Coronary artery (tissue), 2 donors: ENCODE measurements at regions not wholly inside any gene's neighbourhood (a gene's known extent, or its start where the extent isn't known, plus 50 kb on each side); places are given as distances from the start of the nearest gene placed in this dataset.

Experiments
- DNase-seq: peaks from one replicate; pipeline ENCODE4 v3.0.0-alpha.2; 2017; ENCODE audit warnings: low spot score
- H3K27ac ChIP-seq, 2 donors: fragments of 200-600 bp; sonication (generic); one replicate each; pipeline ENCODE4 v1.5.1; 2016 to 2019
- H3K4me3 ChIP-seq: fragments of 200-600 bp; sonication (generic); 2 replicates; pipeline ENCODE4 v1.5.1; 2016; ENCODE audit warnings: mild to moderate bottlenecking, moderate library complexity
- TF ChIP-seq, protein P1 (sequence below): fragments of 200-600 bp; sonication (generic); IDR thresholded peaks from one replicate; pipeline ENCODE4 v1.5.1; 2019; ENCODE audit warnings: antibody characterized with exemption

DNA sequence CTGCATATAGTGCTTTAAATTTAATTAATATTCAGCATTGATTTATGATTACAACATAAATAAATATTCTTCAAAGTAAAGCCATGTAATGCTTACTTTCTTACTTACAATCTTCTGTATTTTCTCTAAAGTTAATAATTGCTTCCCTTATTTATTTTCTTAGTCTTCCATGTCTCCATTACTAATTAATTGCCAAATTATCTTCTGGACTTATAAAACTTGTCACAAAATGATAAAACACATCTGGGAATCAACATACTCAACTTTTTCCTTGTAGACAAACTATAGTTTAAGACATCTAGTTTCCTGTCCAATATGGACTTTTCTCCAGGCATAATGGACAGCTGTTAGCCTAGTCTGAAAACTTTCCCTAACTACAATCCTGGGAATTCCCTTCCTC, 466.6 kb downstream of the FLRT2 start:
- TF ChIP-seq, protein P1, sequence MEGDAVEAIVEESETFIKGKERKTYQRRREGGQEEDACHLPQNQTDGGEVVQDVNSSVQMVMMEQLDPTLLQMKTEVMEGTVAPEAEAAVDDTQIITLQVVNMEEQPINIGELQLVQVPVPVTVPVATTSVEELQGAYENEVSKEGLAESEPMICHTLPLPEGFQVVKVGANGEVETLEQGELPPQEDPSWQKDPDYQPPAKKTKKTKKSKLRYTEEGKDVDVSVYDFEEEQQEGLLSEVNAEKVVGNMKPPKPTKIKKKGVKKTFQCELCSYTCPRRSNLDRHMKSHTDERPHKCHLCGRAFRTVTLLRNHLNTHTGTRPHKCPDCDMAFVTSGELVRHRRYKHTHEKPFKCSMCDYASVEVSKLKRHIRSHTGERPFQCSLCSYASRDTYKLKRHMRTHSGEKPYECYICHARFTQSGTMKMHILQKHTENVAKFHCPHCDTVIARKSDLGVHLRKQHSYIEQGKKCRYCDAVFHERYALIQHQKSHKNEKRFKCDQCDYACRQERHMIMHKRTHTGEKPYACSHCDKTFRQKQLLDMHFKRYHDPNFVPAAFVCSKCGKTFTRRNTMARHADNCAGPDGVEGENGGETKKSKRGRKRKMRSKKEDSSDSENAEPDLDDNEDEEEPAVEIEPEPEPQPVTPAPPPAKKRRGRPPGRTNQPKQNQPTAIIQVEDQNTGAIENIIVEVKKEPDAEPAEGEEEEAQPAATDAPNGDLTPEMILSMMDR, result no peak
- H3K27ac ChIP-seq, result no peak overlapping the region
- H3K4me3 ChIP-seq, result no peak overlapping the region
- no peak for DNase-seq

DNA sequence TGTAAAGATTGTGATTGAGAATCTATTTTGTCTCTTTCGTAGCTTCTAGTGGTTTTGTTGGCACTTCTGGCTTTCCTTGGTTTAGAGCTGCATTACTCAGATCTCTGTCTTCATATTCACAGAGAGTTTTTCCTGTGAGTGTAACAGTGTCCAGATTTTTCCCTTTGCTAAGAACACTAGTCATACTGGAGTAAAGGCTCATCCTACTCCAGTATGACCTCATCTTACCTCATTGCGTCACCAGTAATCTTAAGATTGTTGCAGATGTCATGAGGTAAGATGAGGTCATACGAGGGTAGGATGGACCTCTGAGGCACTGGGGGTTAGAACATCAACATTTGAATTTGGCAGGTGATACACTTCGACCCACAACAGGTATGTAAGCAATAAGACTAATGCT, 461.2 kb downstream of the FLRT2 start:
- no peak overlapping the region for H3K4me3 ChIP-seq
- TF ChIP-seq, protein P1, result no peak
- no peak overlapping the region for H3K27ac ChIP-seq
- no peak for DNase-seq

DNA sequence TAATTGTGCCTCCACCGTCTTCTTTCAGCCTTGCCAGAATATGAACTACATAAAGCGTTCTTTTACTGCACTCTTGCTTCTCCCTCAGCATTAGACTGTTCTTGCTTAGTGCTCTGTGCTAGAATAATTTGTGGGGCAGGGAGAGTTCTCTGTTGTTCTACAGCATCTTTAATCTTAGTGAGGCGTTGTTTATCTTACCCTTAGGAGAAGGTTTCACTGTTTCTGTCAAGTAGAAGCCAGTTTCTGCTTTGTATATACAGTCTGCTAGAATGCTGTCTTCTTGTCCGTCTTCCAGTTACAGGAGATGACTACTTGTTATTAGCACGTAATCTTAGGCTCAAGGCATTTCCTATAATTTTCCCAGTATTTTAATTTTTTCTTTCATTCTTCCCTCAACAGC, 458.0 kb downstream of the FLRT2 start:
- no peak overlapping the region for H3K4me3 ChIP-seq
- DNase-seq, result no peak
- no peak overlapping the region for H3K27ac ChIP-seq
- TF ChIP-seq, protein P1, result no peak

DNA sequence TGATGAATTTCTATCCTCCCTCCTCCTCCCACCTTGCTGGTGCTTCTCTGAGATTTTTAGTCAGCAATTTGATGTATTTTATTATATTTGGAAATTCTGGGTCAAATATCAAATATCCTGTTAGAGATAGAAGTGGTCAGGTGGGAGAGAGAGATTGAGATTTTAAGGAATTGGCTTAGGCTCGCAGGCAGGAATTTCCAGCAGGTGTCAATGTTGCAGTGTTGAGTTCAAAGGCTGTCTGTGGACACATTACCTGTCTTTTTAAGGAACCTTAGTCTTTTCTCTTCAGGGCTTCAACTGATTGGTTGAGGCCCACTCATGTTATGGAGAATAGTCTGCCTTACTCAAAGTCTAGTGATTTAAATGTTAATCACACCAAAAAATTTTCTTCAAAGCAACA, 457.3 kb downstream of the FLRT2 start:
- Histone ChIP-seq H3K27ac (no peak overlapping the region), H3K4me3 (no peak overlapping the region)
- TF ChIP-seq, protein P1, result no peak
- DNase-seq, result no peak

DNA sequence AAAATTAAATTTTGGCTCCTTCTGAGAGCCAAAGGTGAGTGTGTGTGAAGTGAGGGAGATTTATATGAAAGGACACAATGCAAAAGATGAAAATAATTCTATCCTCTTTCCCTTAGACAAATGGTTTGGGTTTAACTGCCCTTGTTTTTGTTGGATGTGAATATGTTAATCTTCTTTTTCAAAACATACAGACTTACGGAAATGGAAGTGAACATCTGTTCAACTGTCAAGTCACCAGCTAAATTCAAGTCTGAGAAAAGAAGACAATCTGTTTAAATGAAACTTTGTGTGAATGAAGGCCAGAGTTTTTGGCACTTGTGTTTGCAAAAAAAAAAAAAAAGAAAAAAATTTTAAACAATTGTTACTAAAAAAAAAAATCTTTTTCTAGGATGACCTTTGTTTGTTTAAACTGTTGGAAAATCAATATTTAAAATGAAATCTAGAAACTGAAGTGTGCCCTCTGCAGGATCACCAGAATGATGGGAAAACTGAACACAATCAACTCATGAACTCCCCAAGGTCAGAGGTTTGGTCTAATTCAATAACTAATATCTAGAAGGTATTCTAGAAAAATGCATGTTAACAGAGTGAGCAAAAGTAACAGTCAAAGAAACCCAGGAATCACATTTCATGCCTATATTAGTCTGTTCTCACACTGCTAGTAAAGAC, 448.8 kb downstream of the FLRT2 start:
- H3K27ac ChIP-seq, result no peak overlapping the region
- TF ChIP-seq, protein P1, result no peak
- no peak for DNase-seq
- H3K4me3 ChIP-seq, result no peak overlapping the region

DNA sequence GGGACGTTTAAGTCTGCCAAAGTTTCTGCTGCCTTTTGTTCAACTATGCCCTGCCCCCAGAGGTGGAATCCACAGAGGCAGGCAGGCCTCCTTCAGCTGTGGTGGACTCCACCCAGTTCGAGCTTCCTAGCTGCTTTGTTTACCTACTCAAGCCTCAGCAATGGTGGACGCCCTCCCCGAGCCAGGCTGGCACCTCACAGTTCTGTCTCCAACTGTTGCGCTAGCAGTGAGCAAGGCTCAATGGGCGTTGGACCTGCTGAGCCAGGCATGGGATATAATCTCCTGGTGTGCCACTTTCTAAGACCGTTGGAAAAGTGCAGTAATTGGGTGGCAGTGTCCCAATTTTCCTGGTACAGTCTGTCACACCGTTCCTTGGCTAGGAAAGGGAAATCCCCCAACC, 444.7 kb downstream of the FLRT2 start:
- Histone ChIP-seq H3K27ac (no peak overlapping the region), H3K4me3 (no peak overlapping the region)
- TF ChIP-seq, protein P1, result no peak
- no peak for DNase-seq

DNA sequence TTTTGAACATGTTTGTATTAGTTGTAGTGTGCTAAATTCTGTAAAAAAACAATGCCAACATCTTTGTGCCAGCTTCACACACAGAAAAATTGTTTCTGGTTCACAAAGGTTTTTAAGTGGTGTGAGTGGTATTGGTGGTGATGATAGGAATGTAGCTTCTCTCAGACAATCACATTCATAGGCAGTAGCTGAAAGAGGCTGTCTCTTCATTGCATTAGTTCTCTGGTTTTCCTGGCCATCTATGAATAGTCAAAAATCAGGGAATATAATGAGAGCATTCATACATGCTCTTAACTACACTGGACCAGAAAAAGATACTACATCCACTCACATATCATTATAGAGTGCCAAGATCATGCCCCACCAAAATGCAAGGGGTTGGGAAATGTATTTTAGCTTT, 433.5 kb downstream of the FLRT2 start:
- Histone ChIP-seq H3K4me3 (no peak overlapping the region), H3K27ac (no peak overlapping the region)
- TF ChIP-seq, protein P1, result no peak
- DNase-seq, result no peak
